HG02759 (cell line): ENCODE measurements at regions not wholly inside any gene's neighbourhood (a gene's known extent, or its start where the extent isn't known, plus 50 kb on each side); places are given as distances from the start of the nearest gene placed in this dataset.

Source experiments
- ATAC-seq: cut with Tn5 transposase; IDR thresholded peaks from one replicate; pipeline ENCODE4 v1.9.1; 2021; ENCODE audit warnings: mild to moderate bottlenecking, moderate library complexity; ENCODE audit not compliant: unreplicated experiment

- no peak for ATAC-seq
Observed at GRCh38 chr20:40414843-40415615, 274.0 kb downstream of the MAFB start.

GRCh38 chr20:40410028-40410427 lies 279.0 kb downstream of the MAFB start:
- no peak for ATAC-seq

GRCh38 chr20:40397467-40397866 lies 291.6 kb downstream of the MAFB start:
- ATAC-seq: no peak

- no peak for ATAC-seq
Observed at GRCh38 chr20:40393197-40394079, 295.6 kb downstream of the MAFB start.

GRCh38 chr20:40390654-40391053 lies 298.4 kb downstream of the MAFB start:
- ATAC-seq: no peak

GRCh38 chr20:40370800-40371199 lies 318.2 kb downstream of the MAFB start:
- ATAC-seq: no peak

- no peak for ATAC-seq
Observed at GRCh38 chr20:40368876-40369275, 320.2 kb downstream of the MAFB start.

GRCh38 chr20:40361916-40362315 lies 327.1 kb downstream of the MAFB start:
- no peak for ATAC-seq

GRCh38 chr20:40359131-40359912 lies 329.7 kb downstream of the MAFB start:
- ATAC-seq: no peak

GRCh38 chr20:40354880-40355279 lies 334.2 kb downstream of the MAFB start:
- no peak for ATAC-seq

GRCh38 chr20:40343390-40343789 lies 345.6 kb downstream of the MAFB start:
- no peak for ATAC-seq

GRCh38 chr20:40341561-40341960 lies 347.5 kb downstream of the MAFB start:
- no peak for ATAC-seq

GRCh38 chr20:40339661-40340449 lies 349.2 kb downstream of the MAFB start:
- ATAC-seq: no peak

GRCh38 chr20:40336533-40336932 lies 352.5 kb downstream of the MAFB start:
- ATAC-seq: no peak

GRCh38 chr20:40335901-40336351 lies 353.1 kb downstream of the MAFB start:
- no peak for ATAC-seq

GRCh38 chr20:40335437-40335836 lies 353.6 kb downstream of the MAFB start:
- no peak for ATAC-seq

GRCh38 chr20:40333591-40333990 lies 355.4 kb downstream of the MAFB start:
- ATAC-seq: no peak

- no peak for ATAC-seq
Observed at GRCh38 chr20:40331807-40332560, 357.1 kb downstream of the MAFB start.

- no peak for ATAC-seq
Observed at GRCh38 chr20:40331249-40331648, 357.8 kb downstream of the MAFB start.

GRCh38 chr20:40329321-40329720 lies 359.7 kb downstream of the MAFB start:
- ATAC-seq: no peak
